NCI-H748 (cell line): ENCODE measurements at regions not wholly inside any gene's neighbourhood (a gene's known extent, or its start where the extent isn't known, plus 50 kb on each side); places are given as distances from the start of the nearest gene placed in this dataset.

Experiments
- DNase-seq: peaks from one replicate; lab custom pipeline; 2025; ENCODE audit not compliant: unreplicated experiment; lab: John Stamatoyannopoulos, UW

DNA sequence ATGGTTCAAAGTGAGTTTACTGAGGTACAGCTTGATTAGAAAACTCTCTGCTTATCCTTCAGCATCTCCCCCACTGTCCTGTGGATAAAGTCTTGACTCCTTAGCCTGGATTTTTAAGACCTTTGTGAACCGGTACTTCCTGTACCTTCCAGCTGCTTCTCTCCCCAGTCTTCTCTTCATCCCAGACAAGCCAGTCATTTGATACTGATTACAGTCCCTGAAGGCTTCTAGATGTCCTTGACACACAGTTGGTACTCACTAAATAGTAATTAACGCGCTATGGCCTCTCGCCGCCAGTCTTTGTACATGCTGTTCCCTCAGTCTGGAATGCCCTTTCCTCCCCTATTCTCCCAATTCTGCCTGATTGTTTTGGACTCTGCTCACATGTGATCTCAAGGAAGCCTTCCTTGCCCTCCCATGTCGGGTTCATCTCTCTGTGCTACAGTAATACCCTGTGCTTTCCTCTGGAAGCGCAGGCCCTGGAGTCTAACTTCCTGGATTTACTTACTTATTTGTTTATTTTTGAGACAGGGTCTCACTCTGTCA is 50.6 kb upstream of the PTGR2 start:
- peak; percentile 7 for DNase-seq

DNA sequence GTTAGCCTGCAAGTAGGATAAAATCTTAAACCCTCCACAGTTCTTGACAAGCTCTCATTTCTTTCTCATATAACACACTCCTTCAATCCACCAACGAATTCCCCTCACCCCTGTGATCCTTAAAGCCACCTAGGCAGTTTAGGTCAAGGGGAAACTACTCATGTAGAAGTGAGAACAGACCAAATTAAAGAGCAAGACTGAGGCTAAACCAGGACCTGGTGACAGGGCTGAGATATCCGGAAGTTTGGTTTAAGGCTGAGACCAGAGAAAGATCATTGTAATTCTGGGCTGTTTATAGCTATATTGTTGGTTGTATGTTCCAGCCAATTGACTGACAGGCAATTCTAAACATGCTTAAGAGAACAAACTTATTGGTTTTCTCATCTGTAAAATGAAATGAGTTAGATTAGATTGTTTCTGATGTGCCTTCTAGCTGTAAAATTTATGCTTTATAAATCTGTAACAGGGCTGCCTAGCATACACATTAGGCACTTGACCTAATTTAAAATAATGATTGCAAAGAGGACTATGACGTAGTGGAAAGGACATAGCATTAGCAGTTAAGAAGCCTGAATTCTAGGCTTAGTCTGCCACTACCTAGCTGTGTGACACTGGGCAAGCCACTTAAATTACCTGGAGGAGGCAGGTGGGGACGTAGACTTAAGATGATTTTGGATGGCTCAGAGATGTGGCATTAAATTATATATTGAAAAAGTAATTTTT is 53.9 kb upstream of the PTGR2 start:
- DNase-seq, result no peak

DNA sequence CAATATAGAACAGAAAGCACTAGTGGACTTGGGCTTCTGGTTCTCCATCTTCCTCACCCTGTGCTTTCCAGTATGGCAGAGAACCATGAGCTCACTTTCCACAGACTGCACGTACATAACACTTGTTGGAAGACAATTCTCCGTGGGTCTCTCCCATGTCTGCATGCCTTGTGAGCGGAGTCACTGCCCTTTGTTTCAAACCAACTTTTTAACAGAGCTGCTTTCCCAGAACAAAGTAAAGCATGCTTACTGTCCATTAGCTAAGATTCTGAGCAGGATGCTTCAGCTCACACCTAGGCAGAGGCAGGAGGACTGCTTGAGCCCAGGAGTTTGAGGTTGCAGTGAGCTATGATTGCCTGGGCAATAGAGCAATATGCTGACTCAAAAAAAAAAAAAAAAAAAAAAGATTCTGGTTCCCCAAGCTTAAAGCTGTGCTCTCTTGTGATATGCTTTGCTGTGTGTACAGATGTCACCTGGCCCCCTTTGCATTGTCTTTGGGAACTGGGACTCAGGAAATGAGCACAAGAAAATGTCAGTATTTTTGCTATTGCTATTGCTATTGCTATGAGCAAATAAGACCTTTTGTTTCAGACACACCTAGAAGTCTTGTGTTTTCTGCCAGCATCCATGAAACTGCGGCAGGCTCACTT is 54.6 kb upstream of the PTGR2 start:
- no peak for DNase-seq

DNA sequence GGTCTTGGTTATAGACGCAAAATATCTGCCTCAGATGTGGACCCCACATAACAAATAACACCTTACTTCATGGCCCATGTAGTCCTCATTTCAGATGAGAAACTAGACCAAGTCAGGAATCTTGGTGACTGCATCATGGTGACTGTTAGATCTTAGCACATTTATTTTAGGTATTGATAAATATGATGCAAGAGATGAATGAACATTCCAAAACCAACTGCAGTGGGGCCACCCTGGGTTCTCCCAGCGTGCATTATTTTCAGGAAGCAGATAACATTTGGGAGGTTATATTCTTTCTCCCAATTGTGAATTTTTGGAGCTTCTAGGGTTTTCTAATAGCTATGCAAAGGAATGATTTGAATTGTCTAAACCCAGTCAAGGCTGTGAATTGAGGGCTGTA is 55.2 kb upstream of the PTGR2 start:
- DNase-seq, result no peak

DNA sequence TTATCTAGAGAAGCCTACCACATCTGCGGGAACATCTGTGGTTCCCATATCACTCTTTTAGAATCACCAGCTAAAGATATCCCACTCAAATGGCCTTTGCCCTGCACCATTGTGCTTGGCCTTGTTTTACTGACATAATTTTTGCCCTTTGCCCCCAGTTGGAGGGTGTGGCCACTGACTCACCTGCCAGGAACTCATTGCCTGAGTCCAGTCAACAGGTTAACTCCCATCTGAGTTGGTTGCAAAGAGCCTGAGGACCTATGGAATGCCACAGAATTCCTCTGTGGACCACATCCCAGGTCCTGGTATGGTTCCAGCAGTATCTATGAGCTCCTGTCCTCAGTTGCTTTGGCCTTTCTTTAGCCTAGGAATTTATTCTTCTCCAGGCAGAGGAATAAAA is 55.7 kb upstream of the PTGR2 start:
- DNase-seq, result no peak

DNA sequence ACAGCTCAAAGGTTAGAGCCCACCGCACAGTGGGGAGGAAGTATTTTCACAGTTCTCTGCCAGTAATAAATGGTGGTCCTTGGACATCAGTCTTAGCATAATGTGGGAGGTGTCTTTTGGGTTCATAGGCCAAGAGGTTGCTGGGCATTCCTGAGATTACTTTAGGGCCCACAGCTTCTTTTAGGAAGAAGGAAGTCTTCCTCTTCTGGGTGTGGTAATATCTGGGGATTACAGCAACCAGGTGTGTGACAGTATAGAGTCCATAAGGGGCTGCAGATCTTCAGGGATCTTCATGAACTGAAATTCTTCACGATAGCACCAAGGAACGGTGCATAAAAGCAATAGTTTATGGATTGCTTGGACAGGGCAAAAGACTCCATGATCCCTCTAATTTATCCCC is 56.2 kb upstream of the PTGR2 start:
- DNase-seq, result no peak

DNA sequence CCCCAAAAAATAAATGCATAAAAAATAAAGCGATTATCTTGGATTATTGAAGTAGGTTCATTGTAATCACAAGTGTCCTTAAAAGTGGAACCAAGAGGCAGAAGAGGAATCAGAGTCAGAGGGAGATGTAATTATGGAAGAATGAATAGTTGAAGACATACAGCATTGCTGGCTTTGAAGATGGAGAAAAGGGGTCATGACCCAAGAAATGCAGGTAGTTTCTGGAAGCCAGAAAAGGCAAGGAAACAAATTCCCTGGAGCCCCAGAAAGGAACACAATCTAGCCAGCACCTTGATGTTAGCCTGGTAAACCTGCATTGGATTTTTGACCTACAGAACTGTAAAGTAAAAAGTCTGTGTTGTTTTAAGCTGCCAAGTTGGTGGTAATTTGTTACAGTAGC is 57.5 kb upstream of the PTGR2 start:
- no peak for DNase-seq

DNA sequence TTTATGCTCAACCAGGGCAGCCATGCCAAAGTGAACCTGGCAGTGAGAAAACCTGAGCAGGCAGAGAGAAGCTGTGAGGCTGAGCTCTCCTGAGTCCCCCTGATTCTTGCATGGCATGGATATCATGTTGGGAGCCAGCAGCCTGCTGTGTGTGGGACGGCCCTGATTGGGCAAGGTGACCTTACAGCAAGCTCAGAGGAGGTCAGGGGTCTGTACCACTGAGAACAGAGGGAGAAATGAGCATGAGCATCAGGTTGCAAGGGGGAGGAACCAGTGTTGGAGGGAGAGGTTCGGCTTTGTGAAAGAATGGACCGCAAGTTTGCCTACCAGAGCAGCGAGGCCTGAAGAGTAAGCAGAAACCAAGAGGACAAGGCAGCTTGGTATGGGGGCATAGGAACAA is 59.1 kb upstream of the PTGR2 start:
- DNase-seq, result no peak

DNA sequence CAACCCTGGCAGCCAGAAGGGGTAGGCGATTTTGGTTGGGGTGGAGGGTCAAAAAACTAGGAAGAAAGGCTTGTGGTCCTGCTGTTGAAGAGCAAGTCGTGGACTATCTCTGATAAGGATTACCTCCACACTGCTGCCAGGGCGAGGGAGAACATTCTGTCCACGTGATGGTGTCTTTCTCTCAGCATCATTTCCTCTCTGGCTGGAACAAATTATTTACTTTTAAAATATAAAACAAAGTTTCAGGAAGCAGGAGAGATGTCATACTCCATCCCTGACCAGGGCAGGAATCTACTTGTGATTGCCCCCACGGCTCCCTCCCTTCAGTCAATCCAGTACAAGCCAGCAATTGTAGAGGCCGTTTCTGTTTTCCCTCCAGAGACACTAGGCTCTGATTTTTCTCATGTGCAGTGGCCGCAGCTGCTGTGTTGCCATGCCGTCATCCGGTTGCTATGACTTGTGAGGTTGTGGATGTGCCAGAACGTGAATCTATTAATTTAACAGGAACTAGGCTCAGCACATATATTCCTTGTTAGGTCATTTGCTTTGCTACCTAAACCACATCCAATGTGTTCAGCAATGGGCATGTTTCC is 61.5 kb upstream of the PTGR2 start:
- no peak for DNase-seq

DNA sequence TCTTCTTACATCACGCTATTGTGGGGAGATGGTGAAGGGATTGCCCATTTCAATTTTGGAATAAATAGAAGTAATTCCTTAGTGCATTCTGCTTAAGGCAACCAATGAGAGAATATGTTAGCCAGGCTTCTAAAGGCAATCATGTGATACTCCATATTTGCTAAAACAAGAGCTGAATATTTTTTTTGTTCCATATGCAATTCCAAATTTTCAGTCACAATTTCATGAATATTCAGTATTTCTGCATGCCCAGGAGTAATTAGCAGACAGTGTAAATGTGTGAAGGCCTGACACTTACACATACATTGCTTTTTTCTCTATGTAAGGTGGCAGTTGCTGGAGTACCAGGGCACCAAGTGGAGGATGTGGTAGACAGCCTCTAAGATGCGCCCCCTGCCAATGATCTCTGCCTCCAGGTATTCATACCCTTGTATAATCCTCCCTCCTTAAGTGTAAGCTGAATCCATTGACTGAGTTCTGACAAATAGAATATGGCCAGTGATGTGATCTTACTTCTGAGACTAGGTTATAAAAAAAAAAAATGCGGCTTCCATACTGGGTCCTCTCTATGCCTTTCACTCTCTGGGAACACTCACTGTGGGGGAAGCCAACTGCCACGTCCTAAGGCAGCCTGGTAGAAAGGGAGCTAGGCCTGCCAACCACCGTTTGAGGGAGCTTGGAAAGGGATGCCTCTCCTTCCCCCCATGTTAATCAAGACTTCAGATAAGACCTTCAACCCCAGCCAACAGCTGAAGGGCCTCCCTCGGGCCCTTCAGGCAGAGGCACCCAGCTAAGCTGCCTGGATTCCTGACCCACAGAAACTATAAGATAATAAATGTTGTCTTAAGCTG is 62.7 kb upstream of the PTGR2 start:
- no peak for DNase-seq

DNA sequence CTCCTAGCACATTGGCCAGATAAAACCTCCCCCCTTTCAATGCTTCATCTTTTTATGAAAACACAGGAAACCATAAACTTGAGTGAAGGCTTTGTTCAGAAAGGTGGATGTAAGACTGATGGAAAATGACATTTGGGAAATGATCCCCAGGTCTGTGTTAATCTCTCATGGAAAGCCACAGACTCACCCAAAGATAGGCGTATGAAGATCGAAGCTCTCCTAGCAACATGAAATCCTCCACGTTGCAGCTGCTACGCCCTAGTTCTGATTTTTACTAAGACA is 63.4 kb upstream of the PTGR2 start:
- no peak for DNase-seq

DNA sequence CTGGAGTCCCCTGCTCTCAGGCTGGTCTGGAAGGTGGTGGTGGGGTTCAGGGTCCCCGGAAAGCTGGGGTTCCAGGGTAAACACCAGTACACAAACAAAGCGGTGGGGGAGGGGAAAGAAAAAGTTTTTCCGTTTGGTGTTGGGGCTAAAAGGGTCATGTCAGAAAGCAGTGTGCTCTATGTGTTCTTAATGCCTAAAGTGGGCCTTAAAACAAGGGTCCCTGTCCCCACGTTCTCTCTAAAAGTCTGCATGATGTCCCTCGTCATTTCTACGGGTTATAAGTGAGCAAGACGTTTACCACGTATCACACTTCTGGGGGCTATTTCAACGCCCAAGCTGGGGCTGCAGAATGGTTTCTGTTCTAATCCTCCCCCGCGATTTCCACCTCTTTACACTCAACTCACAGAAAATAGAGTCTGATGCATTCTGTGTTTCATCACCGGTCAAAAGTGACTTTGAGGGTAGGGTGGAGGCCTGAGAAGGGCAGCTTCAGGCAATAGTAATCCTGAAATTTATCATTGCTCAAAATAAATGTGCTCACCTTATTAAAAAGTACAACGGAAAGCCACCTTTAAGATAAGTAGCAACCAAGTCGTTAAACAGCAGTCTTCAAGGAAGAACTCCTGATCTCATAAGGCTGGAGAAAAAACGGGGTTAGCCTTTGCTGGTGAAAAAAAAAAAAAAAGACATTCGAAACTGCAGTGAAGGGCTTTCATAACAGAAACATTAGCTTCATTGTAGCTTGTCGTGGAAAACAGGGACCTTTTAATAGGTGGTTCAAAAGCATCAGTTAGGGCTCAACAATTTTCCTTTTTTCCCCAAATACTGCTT is 63.9 kb upstream of the PTGR2 start:
- no peak for DNase-seq

DNA sequence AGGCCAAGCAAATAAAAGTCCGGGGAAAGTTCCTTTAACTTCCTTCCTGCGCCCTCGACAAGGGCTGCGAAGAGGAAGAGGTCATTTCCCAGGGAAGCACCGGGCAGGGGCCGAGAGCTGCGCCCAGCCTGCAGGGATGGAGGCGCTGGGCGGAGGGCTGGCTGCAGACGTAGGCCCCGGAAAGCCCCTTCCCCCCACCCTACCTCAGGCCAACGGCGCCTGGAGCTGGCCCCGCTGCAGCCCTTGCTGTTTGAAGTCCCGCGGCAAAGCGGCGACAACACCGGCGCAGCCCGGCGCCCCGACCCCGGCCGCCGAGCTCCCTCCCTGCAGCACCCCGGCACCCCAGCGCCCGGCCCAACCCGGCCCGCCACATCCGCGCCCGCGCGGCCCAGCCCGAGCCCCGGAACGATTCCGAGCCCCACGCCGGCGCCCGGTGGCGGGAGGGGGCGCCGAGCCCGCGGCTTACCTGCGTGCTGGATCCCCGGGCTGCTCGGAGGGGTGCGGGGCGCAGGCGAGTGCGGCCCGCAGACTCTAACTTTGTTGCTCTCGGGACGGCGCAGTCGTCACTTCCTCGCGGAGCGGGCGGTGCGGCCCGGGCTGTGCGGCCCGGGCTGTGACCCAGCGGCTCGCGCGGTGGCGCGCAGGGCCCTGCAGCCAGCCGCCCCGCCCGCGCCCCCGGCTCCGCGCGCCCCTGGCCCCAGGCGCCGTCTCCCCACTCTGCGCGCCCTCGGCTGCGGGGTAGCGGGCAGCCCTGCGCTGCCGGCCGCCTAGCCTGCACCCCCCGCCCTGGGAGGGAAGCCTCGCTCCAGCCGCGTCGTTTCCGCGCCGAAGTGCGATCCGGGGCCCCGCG is 64.8 kb upstream of the PTGR2 start:
- peak; percentile 47 for DNase-seq

DNA sequence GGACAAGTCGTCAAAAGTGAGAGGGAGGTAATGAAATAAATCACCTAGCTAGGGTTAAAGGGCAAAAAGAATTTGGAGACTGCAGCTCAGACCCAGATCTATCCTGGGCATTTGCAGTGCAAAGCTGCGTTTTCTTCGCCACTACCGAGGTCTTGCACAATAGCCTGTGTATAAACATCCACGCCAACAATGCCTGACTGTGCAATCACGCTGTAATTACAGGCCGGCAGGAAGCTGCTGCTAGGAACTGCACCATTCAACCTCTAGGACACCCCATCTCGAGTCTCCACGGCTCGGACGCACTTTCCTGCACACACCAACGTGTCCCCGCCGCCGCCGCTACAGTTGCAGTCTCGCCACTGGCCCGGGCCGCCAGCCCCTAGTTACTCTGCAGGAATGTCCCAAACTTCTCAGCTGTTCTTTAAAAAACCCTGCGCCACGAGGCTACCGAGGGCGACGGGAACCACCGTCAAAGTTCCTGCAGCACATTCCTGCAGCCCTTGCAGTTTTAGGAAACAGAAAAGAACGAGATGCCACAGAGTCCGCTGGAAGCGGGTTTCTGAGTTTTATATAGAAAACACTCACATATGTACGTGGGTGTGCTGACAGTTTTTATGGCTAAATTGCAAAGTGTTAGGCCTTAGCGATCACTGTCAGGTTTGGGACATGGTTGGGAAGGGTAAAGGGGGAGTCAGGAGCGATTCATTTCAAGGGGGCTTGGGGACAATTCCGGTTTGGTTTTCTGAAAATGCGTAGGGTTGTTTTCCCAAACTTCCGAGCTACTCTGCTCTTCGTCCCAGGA is 65.6 kb upstream of the PTGR2 start:
- peak; percentile 74 for DNase-seq

DNA sequence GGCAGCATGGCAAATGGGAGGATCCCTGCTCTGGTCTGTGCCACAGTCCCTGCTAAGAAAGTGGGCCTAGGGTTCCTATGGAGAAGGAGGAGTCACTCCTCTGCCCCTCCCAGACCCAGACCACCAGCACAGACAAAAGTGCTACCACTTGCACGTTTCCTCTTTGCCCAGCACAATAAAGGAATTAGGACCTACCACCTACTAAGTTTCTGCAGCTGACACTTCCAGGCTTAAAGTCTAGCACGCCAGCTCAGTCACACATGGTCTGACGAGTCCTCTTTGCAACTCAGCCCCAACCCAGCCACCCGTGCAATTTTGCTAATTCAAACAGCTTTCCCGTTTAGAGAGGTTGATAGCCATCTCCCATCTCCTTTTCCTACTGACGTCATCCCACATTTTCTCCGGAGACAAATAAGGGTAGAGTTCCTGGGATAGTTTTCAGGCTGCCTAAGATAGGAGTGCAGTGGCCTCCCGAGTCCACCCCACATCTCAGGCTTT is 66.2 kb upstream of the PTGR2 start:
- DNase-seq, result no peak

DNA sequence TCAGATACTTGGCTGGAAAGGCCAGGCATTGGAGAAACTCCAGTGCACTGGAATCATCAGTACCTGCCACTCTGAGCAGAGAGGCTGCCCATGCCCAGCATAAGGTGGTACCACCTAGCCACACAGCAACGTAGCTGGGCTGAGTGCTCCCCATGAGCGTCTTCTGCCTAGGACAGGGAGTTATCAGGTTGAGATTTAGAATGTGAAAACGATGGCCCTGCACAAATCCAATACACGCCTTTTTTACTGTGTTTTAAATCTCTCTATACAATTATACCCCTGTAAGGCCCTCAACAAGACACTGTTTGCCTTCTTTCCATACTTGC is 66.7 kb upstream of the PTGR2 start:
- DNase-seq, result no peak

DNA sequence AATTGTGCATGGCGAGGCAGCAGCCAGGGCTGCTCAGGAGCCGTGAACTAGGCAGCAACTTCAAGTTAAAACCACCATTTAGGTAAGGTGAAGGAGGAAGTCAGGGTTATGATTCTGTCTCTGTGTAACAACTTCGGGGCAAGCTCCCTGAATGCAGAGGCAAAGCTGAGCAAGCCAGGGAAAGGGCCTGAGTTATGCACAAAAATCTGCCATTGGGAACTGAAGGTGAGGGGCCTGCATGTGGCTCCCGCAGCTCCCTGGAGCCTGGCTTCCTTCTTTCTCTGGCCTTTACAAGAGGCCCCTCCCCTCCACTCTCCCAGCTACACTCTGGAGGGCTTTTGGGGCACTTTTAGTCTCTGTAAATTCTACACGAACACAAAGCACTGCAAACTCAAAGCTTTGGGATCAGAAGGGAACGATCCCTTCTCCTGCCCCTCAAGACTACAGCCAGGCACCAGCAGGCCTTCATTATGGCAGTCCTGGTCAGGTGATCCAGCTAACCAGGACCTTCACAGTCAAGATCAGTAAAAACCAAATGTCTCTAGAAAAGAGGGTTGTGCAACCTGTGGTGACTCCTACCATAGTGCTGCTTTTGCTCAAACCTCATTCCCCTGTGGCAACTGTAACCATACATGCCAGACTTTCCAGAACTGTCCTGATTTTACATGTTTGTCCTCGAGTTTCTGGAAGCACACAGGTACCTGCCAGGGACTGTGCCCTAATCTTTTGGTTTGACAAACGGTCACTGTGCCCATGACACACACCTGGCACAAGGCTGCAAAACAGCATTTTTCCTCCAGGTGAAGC is 67.2 kb upstream of the PTGR2 start:
- DNase-seq, result no peak

DNA sequence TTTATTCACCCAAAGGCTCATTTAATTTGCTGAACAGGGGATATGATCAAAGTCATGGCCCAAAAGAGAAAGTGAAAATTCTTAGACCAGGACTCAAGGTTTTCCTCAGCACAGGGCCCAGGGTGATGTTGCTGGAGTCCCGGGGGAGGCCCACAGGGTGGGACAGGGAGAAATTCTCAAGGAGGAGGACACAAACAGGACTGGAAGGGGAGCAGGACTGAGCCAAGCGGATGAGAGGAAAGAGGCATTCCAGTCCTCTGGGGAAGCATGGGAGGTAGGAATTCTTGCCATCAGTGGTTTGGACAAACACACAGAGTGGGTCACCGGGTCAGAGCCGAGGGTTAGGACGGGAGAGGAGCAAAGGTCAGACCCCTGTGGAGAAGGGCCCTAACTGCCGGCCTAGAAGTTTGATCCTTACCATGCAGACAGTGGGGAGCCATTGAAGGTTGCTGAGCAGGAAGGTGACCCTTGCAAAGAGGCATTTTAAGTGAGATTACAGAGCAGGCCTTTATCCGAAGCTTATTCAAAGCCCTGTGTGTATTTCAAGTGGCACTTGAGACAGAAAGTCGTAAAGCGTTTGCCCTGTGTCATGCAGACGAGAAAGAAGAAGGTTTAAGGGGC is 68.4 kb upstream of the PTGR2 start:
- DNase-seq, result no peak
